GM21526 (cell line): ENCODE measurements at regions not wholly inside any gene's neighbourhood (a gene's known extent, or its start where the extent isn't known, plus 50 kb on each side); places are given as distances from the start of the nearest gene placed in this dataset.

Source experiments
- ATAC-seq: cut with Tn5 transposase; IDR thresholded peaks from one replicate; pipeline ENCODE4 v1.9.1; 2021; ENCODE audit warnings: moderate library complexity; ENCODE audit not compliant: unreplicated experiment, low FRiP score

- no peak for ATAC-seq
Measured at GRCh38 chr6:79313254-79313653, 78.8 kb upstream of the HMGN3 start.

GRCh38 chr6:79307321-79308036 lies 73.0 kb upstream of the HMGN3 start:
- ATAC-seq: no peak

- ATAC-seq: no peak
Measured at GRCh38 chr6:79305020-79305419, 70.5 kb upstream of the HMGN3 start.

- ATAC-seq: no peak
Measured at GRCh38 chr6:79302341-79302740, 67.9 kb upstream of the HMGN3 start.

GRCh38 chr6:79301290-79301689 lies 66.8 kb upstream of the HMGN3 start:
- no peak for ATAC-seq

- no peak for ATAC-seq
Measured at GRCh38 chr6:79296211-79296610, 61.7 kb upstream of the HMGN3 start.
